SK-N-SH (cell line): ENCODE measurements at regions not wholly inside any gene's neighbourhood (a gene's known extent, or its start where the extent isn't known, plus 50 kb on each side); places are given as distances from the start of the nearest gene placed in this dataset.

Experiments
- CTCF ChIA-PET: fragments of 300-600, 350-600 bp; formaldehyde crosslinking; extraction: SDS; loops from one replicate; lab custom pipeline; 2021; lab: Yijun Ruan, JAX
- POLR2A ChIA-PET: fragments of 350-600 bp; sonication (Branson Sonifier 250); formaldehyde crosslinking; extraction: SDS; loops from one replicate; lab custom pipeline; 2020; ENCODE audit warnings: antibody characterized with exemption, inconsistent platforms; lab: Yijun Ruan, JAX
- DNase-seq: peaks from one replicate; pipeline ENCODE4 v3.0.0; 2012
- H2AFZ ChIP-seq: fragments of 200-600 bp; sonication (generic); 2 replicates; pipeline ENCODE4 v1.8.1; 2016; ENCODE audit warnings: antibody characterized with exemption, mild to moderate bottlenecking, low read depth
- H3F3A ChIP-seq: fragments of 200-600 bp; sonication (generic); replicated peaks from 2 replicates; pipeline ENCODE3; 2016; ENCODE audit warnings: antibody characterized with exemption, mild to moderate bottlenecking; ENCODE audit not compliant: insufficient read depth
- H3K27ac ChIP-seq, 2 experiments: fragments of 200-500 bp in 1 of 2; fragments of 200-600 bp in 1 of 2; sonication (Bioruptor generic) in 1 of 2; sonication (generic), shearing (Covaris generic) in 1 of 2; 2 replicates each; pipeline versions ENCODE4 v1.5.1 to v1.6.1; 2014 to 2016; ENCODE audit warnings: low read depth in 2 of 2, inconsistent platforms in 1 of 2, low read length in 1 of 2, mild to moderate bottlenecking in 1 of 2, mixed read lengths in 1 of 2
- H3K27me3 ChIP-seq: fragments of 200-600 bp; sonication (generic), shearing (Covaris generic); 2 replicates; pipeline ENCODE4 v1.6.1; 2016; ENCODE audit warnings: mixed run types; ENCODE audit not compliant: insufficient read depth
- H3K36me3 ChIP-seq, 2 experiments: fragments of 200-500 bp in 1 of 2; fragments of 200-600 bp in 1 of 2; sonication (Bioruptor generic) in 1 of 2; sonication (generic) in 1 of 2; replicated peaks in 1 of 2; 2 replicates each; pipeline versions ENCODE3 to v1.5.1; 2014 to 2016; ENCODE audit warnings: low read length in 1 of 2, mild to moderate bottlenecking in 1 of 2; ENCODE audit not compliant: insufficient read depth in 2 of 2, control insufficient read depth in 1 of 2
- H3K4me1 ChIP-seq, 2 experiments: fragments of 200-500 bp in 1 of 2; fragments of 200-600 bp in 1 of 2; sonication (Bioruptor generic) in 1 of 2; sonication (generic), shearing (Covaris generic) in 1 of 2; 2 replicates each; pipeline versions ENCODE4 v1.5.1 to v1.6.1; 2014 to 2016; ENCODE audit warnings: low read depth in 1 of 2, low read length in 1 of 2, mixed run types in 1 of 2; ENCODE audit not compliant: insufficient read depth in 2 of 2, control insufficient read depth in 1 of 2
- H3K4me2 ChIP-seq: fragments of 200-600 bp; sonication (generic), shearing (Covaris generic); 2 replicates; pipeline ENCODE4 v1.6.1; 2017; ENCODE audit warnings: mixed run types
- H3K4me3 ChIP-seq, 2 experiments: fragments of 200-500 bp in 1 of 2; fragments of 200-600 bp in 1 of 2; sonication (Bioruptor generic) in 1 of 2; sonication (generic), shearing (Covaris generic) in 1 of 2; 2 replicates each; pipeline versions ENCODE4 v1.5.1 to v1.8.1; 2014 to 2016; ENCODE audit warnings: low read depth in 2 of 2, inconsistent platforms in 1 of 2, low read length in 1 of 2, mild to moderate bottlenecking in 1 of 2, mixed read lengths in 1 of 2, moderate library complexity in 1 of 2
- H3K79me2 ChIP-seq: fragments of 200-600 bp; sonication (generic); 2 replicates; pipeline ENCODE4 v1.8.1; 2017; ENCODE audit warnings: mild to moderate bottlenecking; ENCODE audit not compliant: insufficient read depth
- H3K9ac ChIP-seq: fragments of 200-600 bp; sonication (generic); 2 replicates; pipeline ENCODE4 v1.6.1; 2017; ENCODE audit warnings: mixed run types
- H3K9me2 ChIP-seq: fragments of 200-600 bp; sonication (generic); 2 replicates; pipeline ENCODE4 v1.6.1; 2017; ENCODE audit warnings: mixed run types
- H3K9me3 ChIP-seq: fragments of 200-600 bp; sonication (generic); 2 replicates; pipeline ENCODE4 v1.6.1; 2017; ENCODE audit warnings: mixed run types, mild to moderate bottlenecking, moderate library complexity
- H4K20me1 ChIP-seq: fragments of 200-600 bp; sonication (generic); 2 replicates; pipeline ENCODE4 v1.6.1; 2017; ENCODE audit warnings: mild to moderate bottlenecking, mixed run types; ENCODE audit not compliant: insufficient read depth
- ELF1 ChIP-seq: IDR thresholded peaks from 2 replicates; pipeline ENCODE4 v1.4.0; 2012
- EP300 ChIP-seq, 2 experiments: IDR thresholded peaks; 2 replicates each; pipeline versions ENCODE4 v1.4.0 to v1.6.1; 2012; ENCODE audit warnings: borderline replicate concordance in 1 of 2, low read depth in 1 of 2, low read length in 1 of 2
- EZH2phosphoT487 ChIP-seq: fragments of 200-600 bp; sonication (generic); IDR thresholded peaks from 2 replicates; pipeline ENCODE4 v1.6.1; 2017; ENCODE audit warnings: low read depth, mixed run types, mild to moderate bottlenecking, antibody characterized with exemption, moderate library complexity, borderline replicate concordance
- FOXJ3 ChIP-seq: sonication (generic); formaldehyde crosslinking; IDR thresholded peaks from 2 replicates; pipeline ENCODE4 v1.5.1; 2020; ENCODE audit warnings: mild to moderate bottlenecking, missing genetic modification reagents
- GATA2 ChIP-seq: sonication (generic); formaldehyde crosslinking; IDR thresholded peaks from 2 replicates; pipeline ENCODE4 v1.5.0; 2020; ENCODE audit warnings: mild to moderate bottlenecking, missing genetic modification reagents
- IRF3 ChIP-seq: fragments of 150-350 bp; IDR thresholded peaks from 2 replicates; pipeline ENCODE4 v1.6.1; 2016; ENCODE audit warnings: mild to moderate bottlenecking, low read depth, low read length
- MXI1 ChIP-seq: IDR thresholded peaks from 2 replicates; pipeline ENCODE4 v1.6.1; 2012; ENCODE audit warnings: mild to moderate bottlenecking, low read depth, low read length, improper control_type of control experiment
- NRF1 ChIP-seq: IDR thresholded peaks from 2 replicates; pipeline ENCODE4 v1.6.1; 2012; ENCODE audit warnings: low read depth, mild to moderate bottlenecking, low read length
- RAD21 ChIP-seq: IDR thresholded peaks from 2 replicates; pipeline ENCODE4 v1.6.1; 2012; ENCODE audit warnings: mild to moderate bottlenecking, low read length
- RCOR1 ChIP-seq: fragments of 150-350 bp; IDR thresholded peaks from 2 replicates; pipeline ENCODE4 v1.6.1; 2017; ENCODE audit warnings: antibody characterized with exemption, low read length
- SIN3A ChIP-seq: IDR thresholded peaks from 2 replicates; pipeline ENCODE4 v1.6.1; 2012; ENCODE audit warnings: low read depth, mild to moderate bottlenecking, low read length, moderate library complexity, borderline replicate concordance
- SMC3 ChIP-seq: IDR thresholded peaks from 2 replicates; pipeline ENCODE4 v1.6.1; 2012; ENCODE audit warnings: low read depth, low read length, improper control_type of control experiment
- TAF1 ChIP-seq: IDR thresholded peaks from 2 replicates; pipeline ENCODE4 v1.6.1; 2012; ENCODE audit warnings: low read depth, mild to moderate bottlenecking, low read length, moderate library complexity, borderline replicate concordance
- YY1 ChIP-seq: IDR thresholded peaks from 2 replicates; pipeline ENCODE4 v1.4.0; 2012; ENCODE audit warnings: low read depth, mild to moderate bottlenecking
- WGBS: methylation state at CpG from one replicate; pipeline ENCODE4 v1.1.6; 2017; ENCODE audit warnings: low lambda C conversion rate; 5-methylcytosine and 5-hydroxymethylcytosine counted together

- Histone ChIP-seq H3K9me3 (no peaks in the 10 kb centered on the region), H3K27me3 (no peaks in the 10 kb centered on the region; the same call in 1 of the 2 replicates), H4K20me1 (no peaks in the 10 kb centered on the region), H3K79me2 (no peaks in the 10 kb centered on the region), H3K9me2 (no peaks in the 10 kb centered on the region), H3K4me3 (no peak overlapping the region), H3K36me3 (no peaks in the 10 kb centered on the region), H3K9ac (no peak overlapping the region), H2AFZ (no peak overlapping the region), H3K27ac (no peak overlapping the region), H3F3A (no peaks in the 10 kb centered on the region), H3K4me2 (no peak overlapping the region), H3K4me1 (peaks cover 0 to 8% of the 10 kb centered on the region in 2 experiments; a peak in 1 of 4 replicates)
- ChIA-PET CTCF (no interaction called here), POLR2A (no interaction called here)
- no peak for DNase-seq
- no peak for TF ChIP-seq RAD21
- 22% methylated on average over 7 of the region's 10 CpGs for WGBS
Measured at GRCh38 chr22:48599346-48599745, 1228.3 kb downstream of the BRD1 start.

- no peaks in the 10 kb centered on the region for H3K79me2 ChIP-seq
- no peaks in the 10 kb centered on the region; the same call in 1 of the 2 replicates for H3K27me3 ChIP-seq
- WGBS, result 56% methylated on average over 24 of the region's 24 CpGs
- DNase-seq, result no peak
- H3K4me3 ChIP-seq, result no peak overlapping the region
- H3K4me2 ChIP-seq, result no peak overlapping the region
- no peaks in the 10 kb centered on the region for H3K9me3 ChIP-seq
- no peak for TF ChIP-seq FOXJ3 (CRISPR knock-in tag)
- TF ChIP-seq YY1, result no peak
- no peak for TF ChIP-seq NRF1
- TF ChIP-seq TAF1, result no peak
- no peak for TF ChIP-seq MXI1
- no peak for TF ChIP-seq SMC3
- TF ChIP-seq SIN3A, result no peak
- TF ChIP-seq RCOR1, result no peak
- no peak for TF ChIP-seq GATA2 (CRISPR knock-in tag)
- no peak for TF ChIP-seq EP300 (IDR thresholded peaks at IDR 0.05; ENCODE audit: borderline replicate concordance in 1 of 2, low read depth in 1 of 2, low read length in 1 of 2)
- TF ChIP-seq EZH2phosphoT487, result no peak
- TF ChIP-seq ELF1, result no peak
- no peak for TF ChIP-seq IRF3
- TF ChIP-seq, all 33 proteins: peak for 0
- peaks cover 0 to 24% of the 10 kb centered on the region in 2 experiments; a peak in 1 of 4 replicates for H3K4me1 ChIP-seq
- no peak overlapping the region for H2AFZ ChIP-seq
- H3K9ac ChIP-seq, result no peak overlapping the region
- no peaks in the 10 kb centered on the region for H3K9me2 ChIP-seq
- no peak overlapping the region for H3K27ac ChIP-seq
- CTCF ChIA-PET, result interaction anchor here (0.7 kb wide), 1 partner anchor 691 kb away, joined by 3 read pairs; no protein-coding TSS in a partner anchor
- no peaks in the 10 kb centered on the region for H4K20me1 ChIP-seq
- no peaks in the 10 kb centered on the region for H3K36me3 ChIP-seq
- no peaks in the 10 kb centered on the region for H3F3A ChIP-seq
- POLR2A ChIA-PET, result interaction anchor here (0.6 kb wide), 1 partner anchor 105 kb away, joined by 3 read pairs; no protein-coding TSS in a partner anchor
Measured at GRCh38 chr22:48596111-48596850, 1231.4 kb downstream of the BRD1 start.
